OCI-LY1 (cell line): ENCODE measurements at regions not wholly inside any gene's neighbourhood (a gene's known extent, or its start where the extent isn't known, plus 50 kb on each side); places are given as distances from the start of the nearest gene placed in this dataset.

ENCODE experiments used
- CTCF ChIP-seq: fragments of 200-600 bp; sonication (generic), shearing (Covaris generic); IDR thresholded peaks from 2 replicates; pipeline ENCODE4 v1.5.1; 2017; ENCODE audit warnings: mild to moderate bottlenecking, antibody characterized with exemption, low read length, moderate library complexity, mixed read lengths
- EZH2 ChIP-seq: fragments of 200-600 bp; sonication (generic), shearing (Covaris generic); IDR thresholded peaks from 2 replicates; pipeline ENCODE4 v1.8.0; 2017; ENCODE audit warnings: borderline replicate concordance, mixed run types, mild to moderate bottlenecking, antibody characterized with exemption, low read length, moderate library complexity, mixed read lengths

- TF ChIP-seq CTCF (no peak), EZH2 (no peak)
Measured at GRCh38 chr1:175866776-175867175, 123.4 kb upstream of the TNR start.
